Ishikawa (cell line): ENCODE measurements at regions not wholly inside any gene's neighbourhood (a gene's known extent, or its start where the extent isn't known, plus 50 kb on each side); places are given as distances from the start of the nearest gene placed in this dataset.

Experiments
- CEBPB ChIP-seq: IDR thresholded peaks from 2 replicates; pipeline ENCODE4 v1.6.1; 2012
- CREB1 ChIP-seq: IDR thresholded peaks from 2 replicates; pipeline ENCODE4 v1.6.1; 2012; ENCODE audit warnings: low read depth
- EGR1 ChIP-seq: IDR thresholded peaks from 2 replicates; pipeline ENCODE4 v1.6.1; 2012
- EP300 ChIP-seq: IDR thresholded peaks from 2 replicates; pipeline ENCODE4 v1.6.1; 2012; ENCODE audit warnings: borderline replicate concordance
- FOXM1 ChIP-seq: IDR thresholded peaks from 2 replicates; pipeline ENCODE4 v1.6.1; 2012; ENCODE audit warnings: low read depth, borderline replicate concordance
- NFIC ChIP-seq: IDR thresholded peaks from 2 replicates; pipeline ENCODE4 v1.6.1; 2012
- RAD21 ChIP-seq: IDR thresholded peaks from 2 replicates; pipeline ENCODE4 v1.6.1; 2012; ENCODE audit warnings: low read depth
- TAF1 ChIP-seq: IDR thresholded peaks from 2 replicates; pipeline ENCODE4 v1.6.1; 2012; ENCODE audit warnings: low read depth, mild to moderate bottlenecking
- TCF12 ChIP-seq: IDR thresholded peaks from 2 replicates; pipeline ENCODE4 v1.6.1; 2012; ENCODE audit warnings: low read depth
- TEAD4 ChIP-seq: IDR thresholded peaks from 2 replicates; pipeline ENCODE4 v1.6.1; 2012
- ZBTB7A ChIP-seq: IDR thresholded peaks from 2 replicates; pipeline ENCODE4 v1.6.1; 2012; ENCODE audit warnings: low read depth
- TF ChIP-seq, protein P1 (sequence below): IDR thresholded peaks from 2 replicates; pipeline ENCODE4 v1.6.1; 2012; ENCODE audit warnings: low read depth, mild to moderate bottlenecking
- TF ChIP-seq, protein P2 (sequence below): IDR thresholded peaks from 2 replicates; pipeline ENCODE4 v1.6.1; 2012

DNA sequence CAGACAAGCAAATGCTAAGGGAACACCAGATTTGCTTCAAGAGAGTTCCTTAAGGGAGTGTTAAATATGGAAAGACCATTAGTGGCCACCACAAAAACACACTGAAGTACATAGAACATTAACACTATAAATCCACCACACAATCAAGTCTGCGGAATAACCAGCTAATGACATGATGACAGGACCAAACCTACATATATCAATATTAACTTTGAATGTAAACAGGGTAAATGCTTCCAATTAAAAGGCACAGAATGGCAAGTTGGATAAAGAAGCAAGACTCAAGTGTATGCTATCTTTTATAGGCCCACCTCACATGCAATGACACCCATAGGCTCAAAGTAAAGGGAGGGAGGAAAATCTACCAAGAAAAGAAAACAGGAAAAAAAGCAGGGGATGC, 291.3 kb downstream of the COG6 start:
- TF ChIP-seq NFIC, result no peak
- TF ChIP-seq, protein P1, sequence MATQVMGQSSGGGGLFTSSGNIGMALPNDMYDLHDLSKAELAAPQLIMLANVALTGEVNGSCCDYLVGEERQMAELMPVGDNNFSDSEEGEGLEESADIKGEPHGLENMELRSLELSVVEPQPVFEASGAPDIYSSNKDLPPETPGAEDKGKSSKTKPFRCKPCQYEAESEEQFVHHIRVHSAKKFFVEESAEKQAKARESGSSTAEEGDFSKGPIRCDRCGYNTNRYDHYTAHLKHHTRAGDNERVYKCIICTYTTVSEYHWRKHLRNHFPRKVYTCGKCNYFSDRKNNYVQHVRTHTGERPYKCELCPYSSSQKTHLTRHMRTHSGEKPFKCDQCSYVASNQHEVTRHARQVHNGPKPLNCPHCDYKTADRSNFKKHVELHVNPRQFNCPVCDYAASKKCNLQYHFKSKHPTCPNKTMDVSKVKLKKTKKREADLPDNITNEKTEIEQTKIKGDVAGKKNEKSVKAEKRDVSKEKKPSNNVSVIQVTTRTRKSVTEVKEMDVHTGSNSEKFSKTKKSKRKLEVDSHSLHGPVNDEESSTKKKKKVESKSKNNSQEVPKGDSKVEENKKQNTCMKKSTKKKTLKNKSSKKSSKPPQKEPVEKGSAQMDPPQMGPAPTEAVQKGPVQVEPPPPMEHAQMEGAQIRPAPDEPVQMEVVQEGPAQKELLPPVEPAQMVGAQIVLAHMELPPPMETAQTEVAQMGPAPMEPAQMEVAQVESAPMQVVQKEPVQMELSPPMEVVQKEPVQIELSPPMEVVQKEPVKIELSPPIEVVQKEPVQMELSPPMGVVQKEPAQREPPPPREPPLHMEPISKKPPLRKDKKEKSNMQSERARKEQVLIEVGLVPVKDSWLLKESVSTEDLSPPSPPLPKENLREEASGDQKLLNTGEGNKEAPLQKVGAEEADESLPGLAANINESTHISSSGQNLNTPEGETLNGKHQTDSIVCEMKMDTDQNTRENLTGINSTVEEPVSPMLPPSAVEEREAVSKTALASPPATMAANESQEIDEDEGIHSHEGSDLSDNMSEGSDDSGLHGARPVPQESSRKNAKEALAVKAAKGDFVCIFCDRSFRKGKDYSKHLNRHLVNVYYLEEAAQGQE, result no peak
- TF ChIP-seq CEBPB, result no peak
- no peak for TF ChIP-seq ZBTB7A
- TF ChIP-seq TCF12, result no peak
- TF ChIP-seq, protein P2, sequence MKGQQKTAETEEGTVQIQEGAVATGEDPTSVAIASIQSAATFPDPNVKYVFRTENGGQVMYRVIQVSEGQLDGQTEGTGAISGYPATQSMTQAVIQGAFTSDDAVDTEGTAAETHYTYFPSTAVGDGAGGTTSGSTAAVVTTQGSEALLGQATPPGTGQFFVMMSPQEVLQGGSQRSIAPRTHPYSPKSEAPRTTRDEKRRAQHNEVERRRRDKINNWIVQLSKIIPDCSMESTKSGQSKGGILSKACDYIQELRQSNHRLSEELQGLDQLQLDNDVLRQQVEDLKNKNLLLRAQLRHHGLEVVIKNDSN, result no peak
- TF ChIP-seq CREB1, result no peak
- no peak for TF ChIP-seq EP300
- TF ChIP-seq RAD21, result no peak
- TF ChIP-seq EGR1, result no peak
- TF ChIP-seq FOXM1, result no peak
- TF ChIP-seq TEAD4, result no peak
- no peak for TF ChIP-seq TAF1
